Fibroblast of pulmonary artery (primary cell): ENCODE measurements at regions not wholly inside any gene's neighbourhood (a gene's known extent, or its start where the extent isn't known, plus 50 kb on each side); places are given as distances from the start of the nearest gene placed in this dataset.
"Not testable (repeated sequence)": the region's sequence is repeated elsewhere in the genome, so short reads cannot be mapped to it uniquely, and the experiment has no call there.

ENCODE experiments used
- DNase-seq: peaks from one replicate; pipeline ENCODE4 v3.0.0-alpha.2; 2010; ENCODE audit warnings: low read depth
- H3K4me3 ChIP-seq: replicated peaks from 2 replicates; pipeline ENCODE4 v1.5.1; 2011; ENCODE audit warnings: low read depth, mild to moderate bottlenecking, control low read depth, low read length, moderate library complexity
- TF ChIP-seq, protein P1 (sequence below): IDR thresholded peaks from 2 replicates; pipeline ENCODE4 v1.5.1; 2011; ENCODE audit warnings: mild to moderate bottlenecking, control low read depth, low read length, inconsistent platforms; ENCODE audit errors: missing control alignments

- TF ChIP-seq, protein P1, sequence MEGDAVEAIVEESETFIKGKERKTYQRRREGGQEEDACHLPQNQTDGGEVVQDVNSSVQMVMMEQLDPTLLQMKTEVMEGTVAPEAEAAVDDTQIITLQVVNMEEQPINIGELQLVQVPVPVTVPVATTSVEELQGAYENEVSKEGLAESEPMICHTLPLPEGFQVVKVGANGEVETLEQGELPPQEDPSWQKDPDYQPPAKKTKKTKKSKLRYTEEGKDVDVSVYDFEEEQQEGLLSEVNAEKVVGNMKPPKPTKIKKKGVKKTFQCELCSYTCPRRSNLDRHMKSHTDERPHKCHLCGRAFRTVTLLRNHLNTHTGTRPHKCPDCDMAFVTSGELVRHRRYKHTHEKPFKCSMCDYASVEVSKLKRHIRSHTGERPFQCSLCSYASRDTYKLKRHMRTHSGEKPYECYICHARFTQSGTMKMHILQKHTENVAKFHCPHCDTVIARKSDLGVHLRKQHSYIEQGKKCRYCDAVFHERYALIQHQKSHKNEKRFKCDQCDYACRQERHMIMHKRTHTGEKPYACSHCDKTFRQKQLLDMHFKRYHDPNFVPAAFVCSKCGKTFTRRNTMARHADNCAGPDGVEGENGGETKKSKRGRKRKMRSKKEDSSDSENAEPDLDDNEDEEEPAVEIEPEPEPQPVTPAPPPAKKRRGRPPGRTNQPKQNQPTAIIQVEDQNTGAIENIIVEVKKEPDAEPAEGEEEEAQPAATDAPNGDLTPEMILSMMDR, result no peak
- H3K4me3 ChIP-seq, result no peak overlapping the region
- no peak for DNase-seq
These were observed 159.9 kb upstream of the FOXD4L5 start for GRCh38 chr9:65444943-65445342.

DNA sequence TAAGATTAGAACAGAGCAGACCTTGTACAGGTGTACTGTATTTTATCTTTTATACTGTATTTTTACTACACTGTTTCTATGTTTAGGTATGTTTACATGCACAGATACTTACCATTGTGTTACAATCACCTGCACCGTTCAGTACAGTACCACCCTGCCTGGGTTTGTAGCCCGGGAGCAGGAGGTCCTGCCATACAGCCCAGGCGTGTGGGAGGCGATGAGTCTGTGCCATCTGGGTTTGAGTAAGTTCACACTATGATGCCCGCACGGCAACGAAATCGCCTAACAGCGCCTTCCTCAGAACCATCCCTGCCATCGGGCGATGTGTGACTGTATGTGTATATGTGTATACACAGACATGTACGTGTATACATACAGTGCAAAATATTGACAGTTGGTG is 157.1 kb upstream of the FOXD4L5 start:
- not testable (repeated sequence) for H3K4me3 ChIP-seq, DNase-seq

GRCh38 chr9:65441324-65441920 is 156.4 kb upstream of the FOXD4L5 start:
- not testable (repeated sequence) for DNase-seq, H3K4me3 ChIP-seq

- no peak for DNase-seq
- no peak overlapping the region for H3K4me3 ChIP-seq
- TF ChIP-seq, protein P1, result no peak
These were observed 152.7 kb upstream of the FOXD4L5 start for GRCh38 chr9:65437724-65438123.

DNA sequence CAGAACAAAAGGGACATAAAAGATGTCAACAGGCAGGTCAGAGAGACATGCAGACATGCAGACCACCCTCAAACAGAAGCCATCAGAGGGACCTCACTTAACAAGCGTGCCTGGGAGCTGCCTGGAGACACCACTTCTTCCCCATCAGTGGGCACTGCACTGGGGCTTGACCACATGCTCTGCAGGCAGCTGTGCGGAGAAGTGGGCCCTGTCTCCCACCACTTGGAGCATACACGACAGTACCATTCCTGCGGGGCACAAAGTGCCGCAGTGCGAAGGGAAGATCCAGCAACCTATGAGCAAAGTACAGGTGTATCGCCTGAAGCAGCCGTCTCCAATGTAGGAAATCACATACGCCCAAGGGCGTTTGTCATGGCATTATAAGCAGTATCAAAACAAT is 150.5 kb upstream of the FOXD4L5 start:
- H3K4me3 ChIP-seq, result no peak overlapping the region
- TF ChIP-seq, protein P1, result no peak
- no peak for DNase-seq

- TF ChIP-seq, protein P1, result no peak
- no peak for DNase-seq
- no peak overlapping the region for H3K4me3 ChIP-seq
These were observed 147.8 kb upstream of the FOXD4L5 start for GRCh38 chr9:65432722-65433323.

- TF ChIP-seq, protein P1, result no peak
- DNase-seq, result no peak
- H3K4me3 ChIP-seq, result no peak overlapping the region
These were observed 147.0 kb upstream of the FOXD4L5 start for GRCh38 chr9:65432051-65432450.

- TF ChIP-seq, protein P1, result no peak
- DNase-seq, result no peak
These were observed 145.2 kb upstream of the FOXD4L5 start for GRCh38 chr9:65430221-65430620.

GRCh38 chr9:65427361-65427760 is 142.4 kb upstream of the FOXD4L5 start:
- not testable (repeated sequence) for DNase-seq, H3K4me3 ChIP-seq

More at GRCh38 chr9:65430221-65430620, 145.2 kb upstream of the FOXD4L5 start:
- no peak overlapping the region for H3K4me3 ChIP-seq

GRCh38 chr9:65426813-65427212 is 141.8 kb upstream of the FOXD4L5 start:
- H3K4me3 ChIP-seq, DNase-seq: not testable (repeated sequence)
